A673 (cell line): ENCODE measurements at regions not wholly inside any gene's neighbourhood (a gene's known extent, or its start where the extent isn't known, plus 50 kb on each side); places are given as distances from the start of the nearest gene placed in this dataset.

ENCODE experiments used
- BruUV-seq: library from RNA; stranded (reverse); fragments of 400-500 nt; replicated peaks from 2 replicates; lab custom pipeline; 2021; lab: Mats Ljungman, UMichigan
- CTCF ChIA-PET: fragments of 300-600 bp; sonication (Branson Sonifier 250); formaldehyde crosslinking; loops from one replicate; lab custom pipeline; 2022; ENCODE audit warnings: antibody characterized with exemption; lab: Charles Lee
- POLR2A ChIA-PET: fragments of 300-600 bp; sonication (Branson Sonifier 250); formaldehyde crosslinking; loops from one replicate; lab custom pipeline; 2022; ENCODE audit warnings: antibody characterized with exemption; ENCODE audit not compliant: low non-redundant PET; lab: Charles Lee
- DNase-seq: peaks from one replicate; pipeline ENCODE4 v3.0.0-alpha.2; 2015; ENCODE audit warnings: low spot score
- H3K27ac ChIP-seq: fragments of 200-600 bp; sonication (generic); 2 replicates; pipeline ENCODE4 v1.5.1; 2016; ENCODE audit warnings: mixed run types, low read depth, mild to moderate bottlenecking, mixed read lengths, antibody characterized with exemption, low read length; ENCODE audit not compliant: poor library complexity, severe bottlenecking
- H3K27me3 ChIP-seq: fragments of 200-600 bp; sonication (generic); replicated peaks from 2 replicates; pipeline ENCODE4 v1.6.1; 2017; ENCODE audit warnings: mixed run types, low read depth, mild to moderate bottlenecking, mixed read lengths, antibody characterized with exemption, low read length; ENCODE audit not compliant: insufficient read depth, poor library complexity
- H3K36me3 ChIP-seq: fragments of 200-600 bp; sonication (generic); 2 replicates; pipeline ENCODE4 v1.6.1; 2016; ENCODE audit warnings: mixed run types, mild to moderate bottlenecking, mixed read lengths, antibody characterized with exemption, low read length; ENCODE audit not compliant: insufficient read depth, poor library complexity, severe bottlenecking
- H3K4me1 ChIP-seq: fragments of 200-600 bp; sonication (generic); 2 replicates; pipeline ENCODE4 v1.6.1; 2017; ENCODE audit warnings: mixed run types, mild to moderate bottlenecking, mixed read lengths, antibody characterized with exemption, low read length; ENCODE audit not compliant: insufficient read depth, poor library complexity, severe bottlenecking
- H3K4me3 ChIP-seq: fragments of 200-600 bp; sonication (generic); 2 replicates; pipeline ENCODE4 v1.5.1; 2016; ENCODE audit warnings: low read depth, mixed run types, mild to moderate bottlenecking, mixed read lengths, low read length; ENCODE audit not compliant: poor library complexity, severe bottlenecking
- H3K9me3 ChIP-seq: fragments of 200-600 bp; sonication (generic); 2 replicates; pipeline ENCODE4 v1.6.1; 2016; ENCODE audit warnings: mixed run types, low read depth, mild to moderate bottlenecking, mixed read lengths, antibody characterized with exemption, low read length; ENCODE audit not compliant: poor library complexity, severe bottlenecking
- CTCF ChIP-seq: fragments of 300-800, 200-600 bp; sonication (generic); conservative IDR thresholded peaks from 2 replicates; pipeline ENCODE4 v1.5.1; 2017; ENCODE audit warnings: low read depth, mild to moderate bottlenecking, antibody characterized with exemption, low read length, moderate library complexity, mixed read lengths
- EZH2 ChIP-seq: fragments of 200-600 bp; sonication (generic); IDR thresholded peaks from 2 replicates; pipeline ENCODE4 v1.6.1; 2017; ENCODE audit warnings: borderline replicate concordance, low read depth, mild to moderate bottlenecking, mixed read lengths, antibody characterized with exemption, low read length; ENCODE audit not compliant: poor library complexity, severe bottlenecking
- intact Hi-C: fragments of 100-400 bp; cut with micrococcal nuclease; formaldehyde crosslinking; loops from one replicate; pipeline ENCODE4 v1.10.0; 2022; ENCODE audit not compliant: unreplicated experiment

GRCh38 chr3:24657870-24658510, 163.3 kb upstream of the THRB start:
- DNase-seq = no peak
- Histone ChIP-seq H3K4me1 (no peaks in the 10 kb centered on the region), H3K27me3 (no peaks in the 10 kb centered on the region), H3K36me3 (no peaks in the 10 kb centered on the region), H3K27ac (no peak overlapping the region), H3K9me3 (no peaks in the 10 kb centered on the region), H3K4me3 (no peak overlapping the region)
- POLR2A ChIA-PET = no interaction called here
- no TSS peak for BruUV-seq
- intact Hi-C loops = no loop called here
- TF ChIP-seq EZH2 (no peak), CTCF (no peak)
- CTCF ChIA-PET = no interaction called here

- TF ChIP-seq CTCF = no peak
- TF ChIP-seq EZH2 = no peak
- no peak overlapping the region for H3K4me3 ChIP-seq
- CTCF ChIA-PET = no interaction called here
- DNase-seq = no peak
- no TSS peak for BruUV-seq
- no peaks in the 10 kb centered on the region for H3K9me3 ChIP-seq
- H3K4me1 ChIP-seq = no peaks in the 10 kb centered on the region
- no peaks in the 10 kb centered on the region for H3K36me3 ChIP-seq
- no peak overlapping the region for H3K27ac ChIP-seq
- intact Hi-C loops = no loop called here
- POLR2A ChIA-PET = no interaction called here
- H3K27me3 ChIP-seq = no peaks in the 10 kb centered on the region
Measured at GRCh38 chr3:24661175-24661584, 166.5 kb upstream of the THRB start.

- Histone ChIP-seq H3K27me3 (no peaks in the 10 kb centered on the region), H3K27ac (no peak overlapping the region), H3K9me3 (no peaks in the 10 kb centered on the region), H3K4me1 (no peaks in the 10 kb centered on the region), H3K36me3 (no peaks in the 10 kb centered on the region), H3K4me3 (no peak overlapping the region)
- DNase-seq = no peak
- TF ChIP-seq CTCF (no peak), EZH2 (no peak)
- CTCF ChIA-PET = no interaction called here
- POLR2A ChIA-PET = no interaction called here
- no TSS peak for BruUV-seq
- intact Hi-C loops = no loop called here
Measured at GRCh38 chr3:24662449-24663345, 168.0 kb upstream of the THRB start.
